Coronary artery (tissue), 2 donors: ENCODE measurements at regions not wholly inside any gene's neighbourhood (a gene's known extent, or its start where the extent isn't known, plus 50 kb on each side); places are given as distances from the start of the nearest gene placed in this dataset.

Experiments used
- DNase-seq: peaks from one replicate; pipeline ENCODE4 v3.0.0-alpha.2; 2017; ENCODE audit warnings: low spot score
- H3K27ac ChIP-seq, 2 donors: fragments of 200-600 bp; sonication (generic); one replicate each; pipeline ENCODE4 v1.5.1; 2016 to 2019
- H3K4me3 ChIP-seq: fragments of 200-600 bp; sonication (generic); 2 replicates; pipeline ENCODE4 v1.5.1; 2016; ENCODE audit warnings: mild to moderate bottlenecking, moderate library complexity
- TF ChIP-seq, protein P1 (sequence below): fragments of 200-600 bp; sonication (generic); IDR thresholded peaks from one replicate; pipeline ENCODE4 v1.5.1; 2019; ENCODE audit warnings: antibody characterized with exemption

GRCh38 chr14:87824266-87824665 is 168.7 kb downstream of the GALC start:
- TF ChIP-seq, protein P1, sequence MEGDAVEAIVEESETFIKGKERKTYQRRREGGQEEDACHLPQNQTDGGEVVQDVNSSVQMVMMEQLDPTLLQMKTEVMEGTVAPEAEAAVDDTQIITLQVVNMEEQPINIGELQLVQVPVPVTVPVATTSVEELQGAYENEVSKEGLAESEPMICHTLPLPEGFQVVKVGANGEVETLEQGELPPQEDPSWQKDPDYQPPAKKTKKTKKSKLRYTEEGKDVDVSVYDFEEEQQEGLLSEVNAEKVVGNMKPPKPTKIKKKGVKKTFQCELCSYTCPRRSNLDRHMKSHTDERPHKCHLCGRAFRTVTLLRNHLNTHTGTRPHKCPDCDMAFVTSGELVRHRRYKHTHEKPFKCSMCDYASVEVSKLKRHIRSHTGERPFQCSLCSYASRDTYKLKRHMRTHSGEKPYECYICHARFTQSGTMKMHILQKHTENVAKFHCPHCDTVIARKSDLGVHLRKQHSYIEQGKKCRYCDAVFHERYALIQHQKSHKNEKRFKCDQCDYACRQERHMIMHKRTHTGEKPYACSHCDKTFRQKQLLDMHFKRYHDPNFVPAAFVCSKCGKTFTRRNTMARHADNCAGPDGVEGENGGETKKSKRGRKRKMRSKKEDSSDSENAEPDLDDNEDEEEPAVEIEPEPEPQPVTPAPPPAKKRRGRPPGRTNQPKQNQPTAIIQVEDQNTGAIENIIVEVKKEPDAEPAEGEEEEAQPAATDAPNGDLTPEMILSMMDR, result no peak
- no peak for DNase-seq
- H3K4me3 ChIP-seq, result no peak overlapping the region

DNA sequence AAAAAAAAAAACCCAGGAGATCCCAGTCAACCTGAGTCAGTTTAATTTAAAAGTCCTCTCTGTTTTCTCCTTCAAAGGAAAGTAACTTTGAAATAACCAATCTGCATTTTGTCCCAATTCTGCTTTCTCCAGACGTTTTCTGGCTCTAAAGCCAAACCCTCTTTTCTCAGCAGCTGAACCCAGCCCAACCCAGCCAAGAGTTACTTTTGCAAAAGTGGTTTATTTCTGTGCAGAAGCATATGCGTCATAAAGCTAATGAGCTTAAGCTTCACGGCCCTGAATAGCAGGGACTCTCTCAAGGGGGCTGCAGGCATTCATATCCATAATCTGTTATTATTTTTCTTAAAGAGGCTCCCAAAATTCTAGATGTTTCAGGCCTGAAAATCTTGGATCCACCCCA is 176.6 kb downstream of the GALC start:
- no peak overlapping the region for H3K4me3 ChIP-seq
- H3K27ac ChIP-seq, result no peak overlapping the region
- DNase-seq, result no peak
- TF ChIP-seq, protein P1, result no peak

More at GRCh38 chr14:87824266-87824665, 168.7 kb downstream of the GALC start:
- no peak overlapping the region for H3K27ac ChIP-seq

GRCh38 chr14:87815121-87815520 is 177.9 kb downstream of the GALC start:
- no peak for DNase-seq
- TF ChIP-seq, protein P1, result no peak

GRCh38 chr14:87813686-87814085 is 179.3 kb downstream of the GALC start:
- DNase-seq, result no peak
- Histone ChIP-seq H3K27ac (no peak overlapping the region), H3K4me3 (no peak overlapping the region)
- TF ChIP-seq, protein P1, result no peak

More at GRCh38 chr14:87815121-87815520, 177.9 kb downstream of the GALC start:
- Histone ChIP-seq H3K27ac (no peak overlapping the region), H3K4me3 (no peak overlapping the region)

GRCh38 chr14:87813211-87813610 is 179.8 kb downstream of the GALC start:
- Histone ChIP-seq H3K27ac (no peak overlapping the region), H3K4me3 (no peak overlapping the region)
- TF ChIP-seq, protein P1, result no peak
- DNase-seq, result no peak

- no peak overlapping the region for H3K27ac ChIP-seq
- TF ChIP-seq, protein P1, result no peak
- DNase-seq, result no peak
- no peak overlapping the region for H3K4me3 ChIP-seq
Measured at GRCh38 chr14:87811246-87811645, 181.7 kb downstream of the GALC start.

DNA sequence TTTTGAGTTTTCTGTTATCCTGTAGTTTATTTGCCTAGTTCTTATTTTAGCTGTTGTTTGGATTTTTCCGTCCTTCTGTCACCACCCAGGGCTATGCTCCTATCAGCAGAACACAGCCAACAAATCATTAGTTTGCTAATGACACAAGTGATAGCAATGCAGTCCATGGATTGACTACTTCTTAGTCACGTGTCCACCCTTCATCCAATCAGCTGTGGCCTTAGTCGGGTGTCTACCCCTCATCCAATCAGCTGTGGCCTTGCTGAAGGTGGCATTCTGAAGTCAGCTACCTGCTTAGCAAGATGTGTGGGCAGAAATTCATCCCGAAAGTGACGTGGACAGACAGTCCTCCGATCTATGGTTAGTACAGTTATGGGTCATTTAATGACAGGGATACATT is 182.3 kb downstream of the GALC start:
- TF ChIP-seq, protein P1, result no peak
- no peak for DNase-seq
- Histone ChIP-seq H3K4me3 (no peak overlapping the region), H3K27ac (no peak overlapping the region)
